ENCODE measurements at regions not wholly inside any gene's neighbourhood (a gene's known extent, or its start where the extent isn't known, plus 50 kb on each side); places are given as distances from the start of the nearest gene placed in this dataset.

DNA sequence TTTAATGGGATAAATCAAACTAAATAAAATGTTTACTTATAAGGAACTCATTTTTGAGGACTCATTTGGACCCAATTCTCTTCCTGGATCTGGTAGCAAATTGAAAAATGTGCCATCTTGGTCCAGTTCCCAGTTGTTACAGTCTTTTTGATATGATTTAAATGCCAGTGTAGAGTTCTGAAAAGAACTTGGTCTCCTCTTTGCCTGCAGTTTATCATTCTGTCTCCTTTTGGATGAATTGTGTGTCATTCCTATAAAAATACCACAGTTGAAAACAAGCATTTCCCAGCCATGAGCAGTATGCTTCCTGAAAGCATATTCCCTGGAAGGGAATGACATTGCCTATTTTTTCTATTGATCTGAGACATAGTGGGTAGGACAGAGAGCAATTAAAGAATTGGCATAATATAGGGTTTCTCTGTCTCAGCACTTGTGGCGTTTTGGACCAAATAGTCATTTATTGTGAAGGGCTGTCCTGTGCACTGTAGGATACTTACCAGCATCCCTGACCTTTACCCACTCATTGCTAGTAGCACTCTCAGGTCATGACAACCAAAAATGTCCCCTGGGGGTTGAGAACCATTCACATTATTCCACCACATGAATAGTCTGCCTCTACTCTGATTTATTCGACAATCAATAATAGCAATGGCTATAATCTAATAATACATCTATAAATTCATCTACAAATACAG lies 181.8 kb downstream of the NXNL2 start:
- Mint-ChIP-seq H3K4me3 (no peak overlapping the region), H3K27ac (no peak overlapping the region), H3K4me1 (no peaks in the 10 kb centered on the region), H3K27me3 (peaks cover 40% of the 10 kb centered on the region), H3K36me3 (ENCODE audit: low read depth) (peaks cover 3% of the 10 kb centered on the region)
- DNase-seq (no peak), ATAC-seq (no peak)
- H3K9me3 ChIP-seq (ENCODE audit: control insufficient read depth, low read length, poor library complexity, severe bottlenecking), result no peaks in the 10 kb centered on the region

DNA sequence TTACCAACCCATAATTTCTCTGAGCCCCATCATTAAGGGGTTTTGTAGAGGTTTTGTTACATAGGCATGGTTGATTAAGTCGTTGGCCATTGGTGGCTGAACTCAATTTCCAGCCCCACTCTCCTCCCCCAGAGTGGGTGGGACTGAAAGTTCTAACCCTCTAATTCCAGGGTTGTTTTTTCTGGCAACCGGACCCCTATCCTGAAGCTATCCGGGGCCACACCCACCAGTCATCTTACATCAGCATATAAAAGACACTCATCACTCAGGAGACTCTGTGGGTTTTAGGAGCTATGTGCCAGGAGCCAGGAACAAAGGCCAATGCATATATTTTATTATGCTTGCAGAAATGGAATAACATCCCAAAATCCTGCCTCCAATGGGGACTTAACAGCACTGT lies 186.0 kb downstream of the NXNL2 start:
- H3K4me1 Mint-ChIP-seq, result no peaks in the 10 kb centered on the region
- no peak for DNase-seq
- no peak overlapping the region for H3K27ac Mint-ChIP-seq
- H3K9me3 ChIP-seq (ENCODE audit: control insufficient read depth, low read length, poor library complexity, severe bottlenecking), result no peaks in the 10 kb centered on the region
- peaks cover 56% of the 10 kb centered on the region for H3K27me3 Mint-ChIP-seq
- no peaks in the 10 kb centered on the region for H3K36me3 Mint-ChIP-seq (ENCODE audit: low read depth)
- no peak overlapping the region for H3K4me3 Mint-ChIP-seq
- no peak for ATAC-seq

DNA sequence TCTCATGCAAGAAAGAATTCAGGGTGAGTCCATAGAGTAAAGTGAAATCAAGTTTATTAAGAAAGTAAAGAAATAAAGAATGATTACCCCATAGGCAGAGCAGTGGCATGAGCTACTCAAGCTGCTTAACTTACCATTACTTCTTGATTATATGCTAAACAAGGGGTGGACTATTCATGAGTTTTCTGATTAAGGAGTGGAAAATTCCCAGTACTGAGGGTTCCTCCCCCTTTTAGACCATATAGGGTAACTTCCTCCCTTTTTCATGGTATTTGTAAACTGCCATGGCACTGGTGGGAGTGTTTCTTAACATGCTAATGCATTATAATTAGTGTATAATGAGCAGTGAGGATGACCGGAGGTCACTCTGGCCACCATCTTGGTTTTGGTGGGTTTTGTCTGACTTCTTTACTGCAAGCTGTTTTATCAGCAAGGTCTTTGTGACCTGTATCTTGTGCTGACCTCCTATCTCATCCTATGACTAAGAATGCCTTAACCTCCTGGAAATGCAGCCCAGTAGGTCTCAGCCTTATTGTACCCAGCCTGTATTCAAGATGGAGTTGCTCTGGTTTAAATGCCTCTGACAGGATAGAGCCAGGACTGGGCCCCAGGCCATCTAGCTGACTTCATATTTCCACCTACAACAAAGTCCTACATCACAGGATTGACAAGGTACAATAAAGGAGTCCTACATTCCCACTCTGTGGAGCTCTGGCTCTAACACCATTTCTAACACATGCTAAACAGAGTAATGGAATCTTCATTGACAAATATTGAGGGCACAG lies 186.7 kb downstream of the NXNL2 start:
- no peaks in the 10 kb centered on the region for H3K4me1 Mint-ChIP-seq
- H3K36me3 Mint-ChIP-seq (ENCODE audit: low read depth), result no peaks in the 10 kb centered on the region
- peaks cover 55% of the 10 kb centered on the region for H3K27me3 Mint-ChIP-seq
- H3K27ac Mint-ChIP-seq, result no peak overlapping the region
- ATAC-seq (no peak), DNase-seq (no peak)
- no peaks in the 10 kb centered on the region for H3K9me3 ChIP-seq (ENCODE audit: control insufficient read depth, low read length, poor library complexity, severe bottlenecking)
- no peak overlapping the region for H3K4me3 Mint-ChIP-seq

DNA sequence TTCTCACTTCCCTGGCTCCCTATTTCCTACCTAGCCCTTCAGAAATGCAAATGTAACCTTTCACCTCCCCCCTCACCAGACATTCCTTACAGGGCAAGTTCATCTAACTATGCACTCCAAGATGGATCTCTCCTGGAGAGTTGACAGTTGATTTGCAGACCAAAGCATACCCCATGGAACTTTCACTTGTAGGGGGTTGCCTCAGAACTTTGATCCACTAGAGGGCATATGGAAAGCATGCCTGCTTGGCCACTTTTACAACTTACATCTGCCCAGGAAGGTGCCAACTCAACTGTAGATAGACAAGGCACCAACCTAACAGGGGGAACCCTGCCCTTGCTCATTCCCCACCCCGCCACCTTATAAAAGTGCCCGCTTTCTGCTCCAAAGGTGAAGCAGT lies 187.8 kb downstream of the NXNL2 start:
- H3K4me3 Mint-ChIP-seq, result no peak overlapping the region

DNA sequence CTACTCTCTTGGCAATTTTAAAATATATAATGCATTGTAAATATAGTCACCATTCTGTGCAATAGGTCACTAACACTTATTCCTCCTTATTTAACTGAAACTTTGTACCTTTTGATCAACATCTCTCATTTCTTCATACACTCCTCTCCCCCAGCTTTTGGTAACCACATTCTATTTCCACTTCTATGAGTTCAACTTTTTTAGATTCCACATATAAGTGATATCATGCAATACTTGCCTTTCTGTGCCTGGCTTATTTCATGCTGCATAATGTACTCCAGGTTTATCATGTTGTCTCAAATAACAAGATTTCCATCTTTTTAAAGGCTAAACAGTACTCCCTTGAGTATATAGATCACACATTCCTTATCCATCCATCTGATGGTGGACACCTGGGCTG lies 188.8 kb downstream of the NXNL2 start:
- H3K27me3 Mint-ChIP-seq, result peaks cover 49% of the 10 kb centered on the region
- ATAC-seq (no peak), DNase-seq (no peak)
- no peaks in the 10 kb centered on the region for H3K36me3 Mint-ChIP-seq (ENCODE audit: low read depth)
- H3K4me1 Mint-ChIP-seq, result no peaks in the 10 kb centered on the region
- H3K4me3 Mint-ChIP-seq, result no peak overlapping the region
- no peak overlapping the region for H3K27ac Mint-ChIP-seq
- no peaks in the 10 kb centered on the region for H3K9me3 ChIP-seq (ENCODE audit: control insufficient read depth, low read length, poor library complexity, severe bottlenecking)

More for the DNA sequence above, 187.8 kb downstream of the NXNL2 start:
- H3K4me1 Mint-ChIP-seq, result no peaks in the 10 kb centered on the region
- DNase-seq, result no peak
- no peaks in the 10 kb centered on the region for H3K9me3 ChIP-seq (ENCODE audit: control insufficient read depth, low read length, poor library complexity, severe bottlenecking)
- peaks cover 57% of the 10 kb centered on the region for H3K27me3 Mint-ChIP-seq
- no peaks in the 10 kb centered on the region for H3K36me3 Mint-ChIP-seq (ENCODE audit: low read depth)
- H3K27ac Mint-ChIP-seq, result no peak overlapping the region
- no peak for ATAC-seq

DNA sequence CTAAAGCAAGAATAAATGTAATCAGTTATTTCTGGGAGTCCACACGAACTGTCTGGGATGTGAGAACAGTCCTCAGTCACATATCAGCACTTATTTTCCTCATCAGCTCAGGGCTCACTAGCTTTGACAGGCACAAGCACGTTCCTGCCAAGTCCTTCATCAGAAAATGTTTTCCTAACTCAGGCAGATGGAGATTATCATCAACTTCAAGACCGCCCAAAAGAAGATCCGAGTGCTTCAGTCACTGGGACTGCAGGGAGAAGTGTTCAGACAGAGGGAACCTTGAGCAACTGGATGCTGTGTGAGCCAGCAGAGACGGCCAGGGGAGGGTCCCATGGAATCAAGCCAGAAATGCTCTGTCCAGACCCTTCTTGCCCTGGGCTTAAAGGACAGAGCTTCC lies 189.4 kb downstream of the NXNL2 start:
- no peak overlapping the region for H3K4me3 Mint-ChIP-seq

DNA sequence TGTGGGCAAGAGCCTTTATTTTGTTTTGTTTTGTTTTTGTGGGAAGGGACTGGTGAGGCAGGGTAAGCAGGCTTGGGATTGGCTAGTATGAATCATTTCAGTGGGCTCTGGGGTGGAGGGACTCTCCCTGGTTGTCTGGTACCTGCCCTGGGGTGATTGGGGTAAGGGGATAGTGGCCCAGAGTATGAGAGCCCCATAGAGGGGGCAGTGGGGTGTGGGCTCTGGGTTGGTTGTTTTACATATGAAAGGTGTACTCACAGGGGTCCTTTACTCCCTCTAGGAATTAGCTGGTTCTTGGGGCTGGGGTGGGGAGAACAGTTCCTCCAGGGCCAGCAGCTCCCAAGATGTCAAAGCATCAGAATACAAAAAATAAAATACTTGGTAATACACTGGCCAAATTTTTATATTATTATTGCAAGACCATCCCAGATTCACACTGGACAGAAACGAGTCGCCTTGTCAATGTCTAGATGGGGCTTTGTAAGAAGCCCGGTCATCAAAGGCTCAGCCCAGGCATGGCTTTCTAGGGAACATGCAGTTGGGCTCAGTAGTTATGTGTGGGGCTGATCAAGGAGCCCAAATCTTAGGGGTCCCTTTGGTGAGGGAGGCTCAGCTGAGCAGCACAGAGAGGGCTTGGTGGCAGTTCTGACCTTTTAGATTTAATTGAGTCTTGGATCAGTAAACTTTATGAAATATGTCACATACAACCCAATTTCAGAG lies 190.5 kb downstream of the NXNL2 start:
- ATAC-seq (no peak), DNase-seq (no peak)
- H3K27ac Mint-ChIP-seq, result no peak overlapping the region
- no peak overlapping the region for H3K4me3 Mint-ChIP-seq
- H3K9me3 ChIP-seq (ENCODE audit: control insufficient read depth, low read length, poor library complexity, severe bottlenecking), result no peaks in the 10 kb centered on the region
- H3K27me3 Mint-ChIP-seq, result peaks cover 35% of the 10 kb centered on the region
- H3K4me1 Mint-ChIP-seq, result no peaks in the 10 kb centered on the region
- no peaks in the 10 kb centered on the region for H3K36me3 Mint-ChIP-seq (ENCODE audit: low read depth)

More for the DNA sequence above, 189.4 kb downstream of the NXNL2 start:
- Mint-ChIP-seq H3K36me3 (ENCODE audit: low read depth) (no peaks in the 10 kb centered on the region), H3K27me3 (peaks cover 45% of the 10 kb centered on the region), H3K27ac (no peak overlapping the region), H3K4me1 (no peaks in the 10 kb centered on the region)
- no peaks in the 10 kb centered on the region for H3K9me3 ChIP-seq (ENCODE audit: control insufficient read depth, low read length, poor library complexity, severe bottlenecking)
- ATAC-seq, result no peak
- DNase-seq, result no peak

DNA sequence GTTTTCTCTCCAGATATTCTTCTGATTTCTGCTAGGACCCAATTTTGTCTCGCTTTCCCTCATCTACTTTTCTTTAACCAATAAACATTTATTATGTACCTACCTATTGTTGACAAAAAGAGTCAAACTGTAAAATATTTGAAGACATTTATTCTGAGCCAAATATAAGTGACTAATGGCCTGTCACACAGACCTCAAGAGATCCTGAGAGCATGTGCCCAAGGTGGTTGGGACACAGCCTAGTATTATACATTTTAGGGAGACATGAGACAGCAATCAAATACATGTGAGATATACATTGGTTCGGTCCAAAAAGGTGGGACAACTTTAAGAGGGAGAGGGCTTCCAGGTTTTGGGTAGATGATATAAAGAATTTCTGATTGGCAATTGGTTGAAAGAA lies 191.8 kb downstream of the NXNL2 start:
- no peak for ATAC-seq

DNA sequence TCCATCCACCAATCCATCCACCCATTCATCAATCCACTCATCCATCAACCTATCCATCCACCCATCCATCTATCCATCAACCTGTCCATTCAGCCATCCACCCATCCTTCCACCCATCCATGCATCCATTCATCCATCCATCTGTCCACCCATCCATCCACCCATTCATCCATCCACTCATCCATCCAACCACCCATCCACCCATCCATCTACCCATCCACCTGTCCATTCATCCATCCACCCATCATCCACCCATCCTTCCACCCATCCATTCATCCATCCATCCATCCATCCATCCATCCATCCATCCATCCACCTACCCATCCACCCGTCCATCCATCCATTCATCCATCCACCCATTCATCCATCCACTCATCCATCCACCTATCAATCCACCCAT lies 195.8 kb downstream of the NXNL2 start:
- peaks cover 16% of the 10 kb centered on the region for H3K27me3 Mint-ChIP-seq

More for the DNA sequence above, 191.8 kb downstream of the NXNL2 start:
- no peaks in the 10 kb centered on the region for H3K9me3 ChIP-seq (ENCODE audit: control insufficient read depth, low read length, poor library complexity, severe bottlenecking)
- no peaks in the 10 kb centered on the region for H3K4me1 Mint-ChIP-seq
- no peak for DNase-seq
- H3K27ac Mint-ChIP-seq, result no peak overlapping the region
- H3K27me3 Mint-ChIP-seq, result peaks cover 33% of the 10 kb centered on the region
- H3K4me3 Mint-ChIP-seq, result no peak overlapping the region
- no peaks in the 10 kb centered on the region for H3K36me3 Mint-ChIP-seq (ENCODE audit: low read depth)

DNA sequence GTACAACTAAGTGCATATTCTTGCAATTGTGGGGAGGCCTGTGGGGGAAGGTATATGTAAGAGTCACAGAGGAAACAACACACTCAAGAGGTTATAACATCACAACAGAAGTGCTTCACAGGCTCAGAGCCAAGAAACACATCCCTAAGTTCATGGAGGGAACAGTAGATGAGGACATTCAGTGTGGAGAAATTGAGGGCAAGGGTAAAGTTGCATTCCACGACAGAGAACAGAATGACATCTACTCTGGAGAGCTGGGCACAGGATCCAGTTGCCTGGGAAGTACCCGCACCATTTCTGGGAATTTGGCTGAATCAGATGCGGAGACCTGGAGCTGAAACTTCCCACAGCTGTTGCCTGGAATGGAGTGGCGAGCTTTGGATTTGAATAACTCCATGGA lies 197.2 kb downstream of the NXNL2 start:
- H3K27ac Mint-ChIP-seq, result no peak overlapping the region
- ATAC-seq, result no peak
- H3K27me3 Mint-ChIP-seq, result peaks cover 11% of the 10 kb centered on the region
- H3K9me3 ChIP-seq (ENCODE audit: control insufficient read depth, low read length, poor library complexity, severe bottlenecking), result no peaks in the 10 kb centered on the region
- DNase-seq, result no peak
- H3K4me3 Mint-ChIP-seq, result no peak overlapping the region
- no peaks in the 10 kb centered on the region for H3K36me3 Mint-ChIP-seq (ENCODE audit: low read depth)
- no peaks in the 10 kb centered on the region for H3K4me1 Mint-ChIP-seq

More for the DNA sequence above, 195.8 kb downstream of the NXNL2 start:
- H3K9me3 ChIP-seq (ENCODE audit: control insufficient read depth, low read length, poor library complexity, severe bottlenecking), result no peaks in the 10 kb centered on the region
- no peaks in the 10 kb centered on the region for H3K4me1 Mint-ChIP-seq
- ATAC-seq, result no peak
- DNase-seq, result no peak
- H3K27ac Mint-ChIP-seq, result no peak overlapping the region
- H3K36me3 Mint-ChIP-seq (ENCODE audit: low read depth), result no peaks in the 10 kb centered on the region
- H3K4me3 Mint-ChIP-seq, result no peak overlapping the region

DNA sequence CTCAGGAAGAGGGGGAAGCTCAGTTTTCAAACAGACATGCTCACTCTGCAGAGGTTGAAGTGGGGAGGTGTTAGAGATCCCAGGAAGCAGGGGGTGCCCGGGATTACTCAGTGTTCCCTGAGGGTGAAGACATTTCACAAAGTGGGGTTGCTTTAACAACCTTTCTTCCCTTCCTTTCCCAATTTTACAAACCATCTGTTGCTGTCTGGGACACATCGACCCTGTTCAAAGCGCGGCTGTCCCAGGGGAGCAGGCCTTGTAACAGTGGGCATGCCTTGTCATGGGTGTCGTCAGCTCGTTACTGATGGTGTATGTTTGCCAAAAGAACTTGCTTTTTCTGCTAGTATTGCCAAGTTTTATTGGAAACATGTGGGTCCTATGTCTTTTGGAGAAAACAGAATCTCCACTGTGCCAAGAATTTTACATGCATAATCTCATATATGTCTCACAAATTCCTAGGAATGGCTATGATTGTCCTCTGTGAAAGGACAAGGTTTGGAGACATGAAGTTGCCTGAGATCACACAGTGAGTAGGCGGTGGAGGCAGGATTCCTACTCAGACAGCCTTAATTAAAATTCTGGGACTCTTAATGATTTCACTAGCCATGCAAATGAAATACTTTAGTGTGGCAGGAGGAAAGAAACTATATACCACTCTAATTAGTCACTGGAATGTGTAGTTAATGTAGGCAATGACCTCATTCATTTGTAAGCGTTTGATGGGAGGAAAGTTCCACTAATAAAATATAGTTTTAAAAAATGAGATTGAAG lies 198.9 kb downstream of the NXNL2 start:
- DNase-seq (no peak), ATAC-seq (no peak)
- no peak overlapping the region for H3K4me3 Mint-ChIP-seq
- no peaks in the 10 kb centered on the region for H3K9me3 ChIP-seq (ENCODE audit: control insufficient read depth, low read length, poor library complexity, severe bottlenecking)
- H3K27ac Mint-ChIP-seq, result no peak overlapping the region
- H3K27me3 Mint-ChIP-seq, result peaks cover 19% of the 10 kb centered on the region
- H3K4me1 Mint-ChIP-seq, result no peaks in the 10 kb centered on the region
- no peaks in the 10 kb centered on the region for H3K36me3 Mint-ChIP-seq (ENCODE audit: low read depth)

DNA sequence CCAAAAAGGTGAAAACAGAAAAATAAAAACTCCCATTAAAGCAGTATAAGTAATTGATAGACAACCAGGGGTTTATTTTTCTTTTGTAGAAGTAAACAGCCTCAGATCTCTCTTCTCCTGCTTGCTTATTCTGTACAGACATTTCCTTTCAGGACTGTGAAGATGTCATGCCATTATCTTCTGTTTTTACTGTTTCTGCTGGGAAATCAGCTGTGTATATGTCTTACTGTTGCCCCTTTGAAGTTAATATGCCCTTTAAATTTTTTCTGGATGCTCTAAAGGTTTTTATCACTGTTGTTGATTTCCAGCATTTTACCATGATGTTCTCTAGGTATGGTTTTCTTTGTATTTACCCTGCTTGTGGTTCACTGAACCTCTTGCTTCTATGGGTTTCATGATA lies 199.5 kb downstream of the NXNL2 start:
- ATAC-seq (no peak), DNase-seq (no peak)
- H3K9me3 ChIP-seq (ENCODE audit: control insufficient read depth, low read length, poor library complexity, severe bottlenecking), result no peaks in the 10 kb centered on the region
- H3K4me1 Mint-ChIP-seq, result no peaks in the 10 kb centered on the region
- no peak overlapping the region for H3K4me3 Mint-ChIP-seq
- H3K36me3 Mint-ChIP-seq (ENCODE audit: low read depth), result peaks cover 1% of the 10 kb centered on the region
- H3K27me3 Mint-ChIP-seq, result peaks cover 23% of the 10 kb centered on the region
- no peak overlapping the region for H3K27ac Mint-ChIP-seq

DNA sequence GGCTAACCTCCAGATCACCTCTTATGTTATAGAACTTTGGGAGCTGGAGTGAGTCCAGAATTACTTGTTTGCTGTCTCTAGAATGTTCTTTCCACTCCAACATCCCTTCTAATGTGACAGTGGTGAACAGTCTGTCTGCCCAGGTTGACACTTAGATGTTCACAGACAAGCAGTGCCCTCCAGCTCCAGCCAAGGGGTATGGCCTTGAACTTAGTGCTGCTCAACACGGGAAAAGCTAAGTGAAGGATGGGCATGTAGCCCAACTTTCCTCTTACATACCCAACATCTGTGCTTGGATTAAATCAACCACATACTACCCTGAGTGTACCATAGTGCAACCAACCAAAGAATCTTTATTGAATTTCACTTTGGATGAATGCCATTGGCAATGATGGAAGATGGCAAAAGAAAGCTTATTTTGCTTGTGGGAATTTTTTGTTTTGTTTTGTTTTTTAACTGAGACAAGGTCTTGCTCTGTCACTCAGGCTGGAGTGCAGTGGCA lies 201.2 kb downstream of the NXNL2 start:
- H3K27ac Mint-ChIP-seq, result no peak overlapping the region
- H3K9me3 ChIP-seq (ENCODE audit: control insufficient read depth, low read length, poor library complexity, severe bottlenecking), result no peaks in the 10 kb centered on the region
- ATAC-seq (no peak), DNase-seq (no peak)
- H3K4me3 Mint-ChIP-seq, result no peak overlapping the region
- no peaks in the 10 kb centered on the region for H3K4me1 Mint-ChIP-seq
- peaks cover 34% of the 10 kb centered on the region for H3K27me3 Mint-ChIP-seq
- H3K36me3 Mint-ChIP-seq (ENCODE audit: low read depth), result peaks cover 4% of the 10 kb centered on the region
